WTC11 (cell line): ENCODE measurements at regions not wholly inside any gene's neighbourhood (a gene's known extent, or its start where the extent isn't known, plus 50 kb on each side); places are given as distances from the start of the nearest gene placed in this dataset. TPM values are rescaled to one million over a fixed set of nuclear protein-coding genes. Genes with fewer than 3 reads are reported as not detected.
"Not testable (repeated sequence)": the region's sequence is repeated elsewhere in the genome, so short reads cannot be mapped to it uniquely, and the experiment has no call there.

Experiments
- ATAC-seq: fragments of 200-7000 bp; cut with Tn5 transposase; 2 replicates; pipeline ENCODE4 v1.10.0; 2021; ENCODE audit warnings: mild to moderate bottlenecking, moderate library complexity
- CTCF ChIA-PET: fragments of 300-600 bp; sonication (Branson Sonifier 250); formaldehyde crosslinking; loops from one replicate; lab custom pipeline; 2021; ENCODE audit warnings: antibody characterized with exemption; lab: Charles Lee
- POLR2A ChIA-PET: fragments of 350-600 bp; sonication (Branson Sonifier 250); formaldehyde crosslinking; loops from one replicate; lab custom pipeline; 2021; ENCODE audit warnings: antibody characterized with exemption; lab: Charles Lee
- DNase-seq: peaks from one replicate; pipeline ENCODE4 v3.0.0; 2021; ENCODE audit warnings: low spot score
- H3K27ac Mint-ChIP-seq: 2 replicates; pipeline ENCODE4 v1.8.0; 2021; ENCODE audit warnings: mixed read lengths
- H3K27me3 Mint-ChIP-seq: 2 replicates; pipeline ENCODE4 v1.8.0; 2021; ENCODE audit warnings: low read depth, mild to moderate bottlenecking, moderate library complexity, mixed read lengths
- H3K36me3 Mint-ChIP-seq: 2 replicates; pipeline ENCODE4 v1.8.0; 2021; ENCODE audit warnings: mixed read lengths
- H3K4me1 Mint-ChIP-seq: 2 replicates; pipeline ENCODE4 v1.8.0; 2022; ENCODE audit warnings: mixed read lengths
- H3K4me3 Mint-ChIP-seq: 2 replicates; pipeline ENCODE4 v1.8.0; 2021; ENCODE audit warnings: mild to moderate bottlenecking, moderate library complexity, mixed read lengths
- H3K9me3 Mint-ChIP-seq: 2 replicates; pipeline ENCODE4 v1.8.0; 2021; ENCODE audit warnings: mixed read lengths
- microRNA-seq: library from miRNA; unstranded; fragments of <30 nt; microRNA quantifications from one replicate; pipeline ENCODE4 v1.2.0, GENCODE V29; 2022; ENCODE audit warnings: borderline number of aligned reads

GRCh38 chr21:8245642-8246402 is 2275.6 kb upstream of the TPTE start:
- ATAC-seq: peak; percentile 79
- POLR2A ChIA-PET, H3K36me3 Mint-ChIP-seq, H3K9me3 Mint-ChIP-seq, CTCF ChIA-PET, H3K27me3 Mint-ChIP-seq, DNase-seq, H3K27ac Mint-ChIP-seq, H3K4me3 Mint-ChIP-seq, H3K4me1 Mint-ChIP-seq: not testable (repeated sequence)

- CTCF ChIA-PET, H3K36me3 Mint-ChIP-seq, H3K4me3 Mint-ChIP-seq, H3K9me3 Mint-ChIP-seq, ATAC-seq, H3K27ac Mint-ChIP-seq, POLR2A ChIA-PET, DNase-seq, H3K4me1 Mint-ChIP-seq, H3K27me3 Mint-ChIP-seq: not testable (repeated sequence)
Measured at GRCh38 chr21:8251701-8252100, 2269.7 kb upstream of the TPTE start.

DNA sequence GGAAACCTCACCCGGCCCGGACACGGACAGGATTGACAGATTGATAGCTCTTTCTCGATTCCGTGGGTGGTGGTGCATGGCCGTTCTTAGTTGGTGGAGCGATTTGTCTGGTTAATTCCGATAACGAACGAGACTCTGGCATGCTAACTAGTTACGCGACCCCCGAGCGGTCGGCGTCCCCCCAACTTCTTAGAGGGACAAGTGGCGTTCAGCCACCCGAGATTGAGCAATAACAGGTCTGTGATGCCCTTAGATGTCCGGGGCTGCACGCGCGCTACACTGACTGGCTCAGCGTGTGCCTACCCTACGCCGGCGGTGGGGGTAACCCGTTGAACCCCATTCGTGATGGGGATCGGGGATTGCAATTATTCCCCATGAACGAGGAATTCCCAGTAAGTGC is 2266.3 kb upstream of the TPTE start:
- H3K9me3 Mint-ChIP-seq, ATAC-seq, H3K4me1 Mint-ChIP-seq, H3K27me3 Mint-ChIP-seq, H3K36me3 Mint-ChIP-seq, CTCF ChIA-PET, H3K4me3 Mint-ChIP-seq, POLR2A ChIA-PET, H3K27ac Mint-ChIP-seq: not testable (repeated sequence)
- DNase-seq: peak; percentile 10

DNA sequence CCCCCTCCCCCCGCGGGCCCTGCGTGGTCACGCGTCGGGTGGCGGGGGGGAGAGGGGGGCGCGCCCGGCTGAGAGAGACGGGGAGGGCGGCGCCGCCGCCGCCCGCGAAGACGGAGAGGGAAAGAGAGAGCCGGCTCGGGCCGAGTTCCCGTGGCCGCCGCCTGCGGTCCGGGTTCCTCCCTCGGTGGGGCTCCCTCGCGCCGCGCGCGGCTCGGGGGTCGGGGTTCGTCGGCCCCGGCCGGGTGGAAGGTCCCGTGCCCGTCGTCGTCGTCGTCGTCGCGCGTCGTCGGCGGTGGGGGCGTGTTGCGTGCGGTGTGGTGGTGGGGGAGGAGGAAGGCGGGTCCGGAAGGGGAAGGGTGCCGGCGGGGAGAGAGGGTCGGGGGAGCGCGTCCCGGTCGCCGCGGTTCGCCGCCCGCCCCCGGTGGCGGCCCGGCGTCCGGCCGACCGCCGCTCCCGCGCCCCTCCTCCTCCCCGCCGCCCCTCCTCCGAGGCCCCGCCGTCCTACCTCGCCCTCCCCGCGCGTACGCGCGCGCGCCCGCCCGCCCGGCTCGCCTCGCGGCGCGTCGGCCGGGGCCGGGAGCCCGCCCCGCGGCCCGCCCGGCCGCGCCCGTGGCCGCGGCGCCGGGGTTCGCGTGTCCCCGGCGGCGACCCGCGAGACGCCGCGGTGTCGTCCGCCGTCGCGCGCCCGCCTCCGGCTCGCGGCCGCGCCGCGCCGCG is 2264.1 kb upstream of the TPTE start:
- ATAC-seq, H3K4me1 Mint-ChIP-seq, H3K9me3 Mint-ChIP-seq, H3K27ac Mint-ChIP-seq, POLR2A ChIA-PET, CTCF ChIA-PET, H3K4me3 Mint-ChIP-seq, H3K36me3 Mint-ChIP-seq, H3K27me3 Mint-ChIP-seq: not testable (repeated sequence)
- DNase-seq: peak; percentile 38

- CTCF ChIA-PET, H3K4me1 Mint-ChIP-seq, H3K27ac Mint-ChIP-seq, POLR2A ChIA-PET, DNase-seq, H3K4me3 Mint-ChIP-seq, H3K27me3 Mint-ChIP-seq, H3K9me3 Mint-ChIP-seq, H3K36me3 Mint-ChIP-seq, ATAC-seq: not testable (repeated sequence)
Measured at GRCh38 chr21:8260065-8260627, 2261.2 kb upstream of the TPTE start.

Small RNAs in the stretch of these regions (microRNA-seq; reads per million reads assigned to microRNA genes)
- gene MIR3648-1 (not detected), gene MIR3687-1 (not detected), gene MIR6724-1 (not detected), gene MIR6724-2 (not detected)
